HG02852 (cell line): ENCODE measurements at regions not wholly inside any gene's neighbourhood (a gene's known extent, or its start where the extent isn't known, plus 50 kb on each side); places are given as distances from the start of the nearest gene placed in this dataset.

Experiments
- ATAC-seq: cut with Tn5 transposase; IDR thresholded peaks from one replicate; pipeline ENCODE4 v1.9.1; 2021; ENCODE audit warnings: mild to moderate bottlenecking, moderate library complexity; ENCODE audit not compliant: unreplicated experiment

DNA sequence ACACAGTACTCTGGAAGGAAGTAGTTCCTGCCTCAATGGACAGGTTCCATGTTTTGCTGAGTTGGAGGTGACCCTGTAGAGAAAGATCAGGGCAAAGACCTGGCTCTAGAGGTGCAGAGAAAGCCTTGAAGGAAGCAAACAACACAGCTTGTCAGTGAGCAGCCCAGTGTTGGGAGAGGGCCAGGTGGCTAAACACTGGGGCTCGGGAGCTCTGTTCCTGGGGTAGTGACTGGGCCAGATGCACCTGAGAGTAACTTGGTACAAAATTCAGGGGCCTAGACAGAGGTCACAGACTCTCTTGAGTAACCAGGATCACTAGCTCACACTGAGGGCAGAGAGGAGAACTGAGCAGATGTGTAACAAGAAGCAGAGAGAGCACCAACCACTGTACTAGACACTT lies 138.4 kb upstream of the NALF2 start:
- ATAC-seq: no peak

DNA sequence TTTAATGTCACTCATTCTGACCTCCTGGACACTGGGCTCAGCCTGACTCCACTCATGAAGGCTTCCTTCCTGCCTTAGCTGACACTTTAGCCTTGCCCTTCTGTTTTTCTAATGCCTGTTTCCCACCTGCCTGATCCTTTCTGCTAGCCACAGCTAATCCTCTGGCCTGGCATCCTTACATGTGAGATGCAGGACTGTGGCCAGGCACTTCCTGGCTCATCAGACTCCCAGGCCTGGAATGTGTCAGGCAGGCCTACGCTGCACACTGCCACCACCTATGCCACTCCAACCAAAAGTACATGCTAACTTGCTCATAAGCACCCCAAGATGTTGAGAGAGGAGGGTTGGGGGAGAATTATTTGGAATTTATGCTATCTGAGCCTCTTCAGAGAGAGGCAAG lies 138.8 kb upstream of the NALF2 start:
- no peak for ATAC-seq

DNA sequence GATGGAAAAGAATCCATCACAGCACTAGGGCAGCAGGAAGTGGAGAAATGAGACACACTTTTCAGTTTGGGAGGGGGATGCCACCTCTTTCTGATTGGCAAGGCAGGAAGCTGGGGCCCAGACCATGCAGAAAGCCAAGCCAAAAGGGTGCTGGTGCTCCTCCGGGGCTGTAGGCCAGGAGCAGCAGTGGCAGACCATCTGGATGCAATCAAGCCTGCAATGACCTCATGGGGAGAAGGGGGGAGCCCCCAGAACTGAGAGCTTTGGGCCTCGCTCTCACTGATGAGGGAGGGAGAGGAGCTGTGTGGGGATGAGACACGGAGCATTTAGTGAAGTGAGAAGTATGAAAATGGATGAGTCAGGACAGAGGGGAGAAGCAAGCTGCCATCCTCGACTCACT lies 141.3 kb upstream of the NALF2 start:
- peak; percentile 71 for ATAC-seq

DNA sequence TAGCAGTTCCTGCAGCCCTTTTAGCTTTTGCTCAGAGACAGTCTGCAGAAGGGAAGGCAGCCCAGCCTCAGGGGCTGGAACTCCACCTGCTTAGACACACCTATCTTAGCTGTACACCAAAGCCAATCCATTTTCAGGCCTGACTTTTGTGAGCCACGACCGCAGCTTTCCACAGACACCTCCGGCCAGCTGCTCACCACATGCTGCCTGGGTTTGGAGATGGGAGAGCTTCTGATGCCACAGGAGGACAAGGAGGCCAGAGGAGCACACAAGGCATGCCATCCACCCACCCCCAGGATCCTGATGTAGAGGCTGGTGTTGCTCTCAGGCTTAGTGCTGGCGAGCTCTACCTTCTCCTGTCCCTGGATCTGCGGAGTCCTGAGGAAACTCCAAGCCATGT lies 141.8 kb upstream of the NALF2 start:
- no peak for ATAC-seq

DNA sequence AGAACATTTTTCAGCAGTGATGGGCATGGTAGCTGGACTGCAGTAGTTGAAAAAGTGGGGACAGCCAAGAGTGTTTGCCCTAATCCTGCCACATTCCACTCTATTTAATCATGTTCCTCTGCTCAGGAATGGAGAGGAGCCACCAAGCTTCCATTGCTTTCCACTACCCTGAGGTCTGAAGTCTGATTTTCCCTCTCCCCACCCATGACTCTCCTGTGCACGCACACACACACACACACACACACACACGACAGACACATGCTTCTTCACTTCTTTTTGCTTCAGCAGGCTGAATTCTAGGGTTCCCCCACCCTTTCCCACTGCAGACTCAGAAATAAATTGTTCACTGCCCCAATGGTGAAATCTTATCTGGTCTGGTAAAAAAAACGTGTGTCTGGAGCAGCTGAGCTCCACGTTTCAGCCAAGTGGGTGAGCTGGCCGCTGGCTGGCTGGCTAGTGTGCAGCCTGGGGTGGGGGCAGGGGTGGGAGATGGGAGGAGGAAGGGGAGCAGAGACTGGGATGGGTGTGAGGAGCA lies 142.7 kb upstream of the NALF2 start:
- ATAC-seq: no peak

DNA sequence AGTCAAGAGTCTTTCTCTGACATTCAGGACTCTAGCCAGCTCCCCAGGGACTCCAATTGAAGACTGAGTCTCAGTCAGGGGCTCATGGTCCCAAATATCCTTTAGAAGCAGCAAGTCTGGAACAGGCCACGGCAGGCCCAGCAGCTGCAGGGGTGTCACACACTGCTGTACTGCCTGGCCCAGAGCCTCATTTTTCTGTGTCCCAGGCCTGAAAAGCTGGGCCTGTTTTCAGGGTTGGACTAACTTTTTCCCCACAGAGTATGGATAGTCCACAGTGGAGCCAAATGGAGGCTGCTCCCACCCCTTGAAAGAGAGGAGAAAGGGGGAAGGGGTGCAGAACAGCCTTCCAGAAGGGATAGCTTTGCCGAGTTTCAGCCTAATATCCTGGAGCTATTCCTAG lies 146.8 kb upstream of the NALF2 start:
- ATAC-seq: no peak

DNA sequence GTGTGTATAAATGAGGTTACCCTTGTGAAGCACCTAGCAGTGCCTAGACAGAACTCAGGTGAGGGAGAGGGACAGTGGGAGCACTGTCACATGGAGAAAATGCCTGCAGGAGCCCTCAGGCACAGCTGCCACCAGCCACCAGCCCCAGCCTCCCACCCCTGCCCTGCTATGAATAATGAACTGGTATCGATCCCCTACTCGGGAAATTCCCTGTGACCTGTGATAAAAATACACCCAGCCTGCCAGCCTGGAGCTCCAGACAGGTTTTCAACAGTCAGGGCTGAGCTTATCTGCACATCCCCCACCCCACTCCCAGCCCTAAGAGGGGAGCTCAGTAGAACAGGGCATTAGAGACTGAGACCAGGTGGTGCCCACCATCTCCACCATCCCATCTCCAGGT lies 159.6 kb upstream of the PJA1 start:
- ATAC-seq: no peak

DNA sequence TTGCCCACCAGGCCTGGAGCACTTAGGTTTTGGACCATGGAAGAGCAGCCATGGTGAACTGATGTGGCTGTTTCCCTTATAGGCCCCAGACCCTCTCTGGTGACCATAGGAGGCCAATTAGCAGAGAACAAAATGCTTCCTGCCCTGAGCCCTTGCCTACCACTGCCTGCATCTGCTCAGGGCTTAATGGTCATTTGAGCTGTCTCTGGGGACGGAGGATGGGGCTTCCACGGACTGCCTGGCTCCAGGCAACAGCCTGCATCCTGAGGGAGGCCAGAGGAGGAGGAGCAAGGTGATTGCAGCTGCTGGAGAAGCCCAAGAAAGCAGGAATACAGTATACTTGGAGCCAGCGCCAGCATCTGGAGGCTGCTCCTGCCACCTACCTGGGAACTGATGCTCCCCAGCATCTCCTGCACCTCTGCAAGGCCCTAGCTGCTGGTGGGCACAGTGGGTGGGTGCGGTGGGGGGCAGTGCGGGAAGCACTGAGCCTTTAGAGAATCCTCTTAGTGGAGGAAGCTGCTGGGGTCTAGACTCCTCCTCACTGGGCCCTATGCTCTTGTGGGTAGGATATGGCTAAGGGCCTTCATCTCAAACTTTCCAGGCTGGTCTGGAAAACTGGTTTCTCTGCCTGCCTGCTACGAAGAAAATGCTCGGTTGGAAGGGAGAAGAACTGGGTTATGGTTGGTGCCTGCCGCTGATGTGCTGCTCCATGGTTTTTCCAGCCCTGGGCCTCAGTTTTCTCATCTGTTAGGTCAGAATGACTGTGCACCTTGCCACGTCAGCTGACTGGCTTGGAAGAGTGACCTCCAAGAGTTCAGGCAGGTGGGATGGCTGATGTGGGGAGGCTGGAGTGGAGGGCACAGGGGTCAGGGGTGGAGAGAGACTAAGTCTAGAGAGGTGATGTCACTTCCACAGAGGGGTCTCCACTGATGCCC lies 158.8 kb upstream of the PJA1 start:
- no peak for ATAC-seq

DNA sequence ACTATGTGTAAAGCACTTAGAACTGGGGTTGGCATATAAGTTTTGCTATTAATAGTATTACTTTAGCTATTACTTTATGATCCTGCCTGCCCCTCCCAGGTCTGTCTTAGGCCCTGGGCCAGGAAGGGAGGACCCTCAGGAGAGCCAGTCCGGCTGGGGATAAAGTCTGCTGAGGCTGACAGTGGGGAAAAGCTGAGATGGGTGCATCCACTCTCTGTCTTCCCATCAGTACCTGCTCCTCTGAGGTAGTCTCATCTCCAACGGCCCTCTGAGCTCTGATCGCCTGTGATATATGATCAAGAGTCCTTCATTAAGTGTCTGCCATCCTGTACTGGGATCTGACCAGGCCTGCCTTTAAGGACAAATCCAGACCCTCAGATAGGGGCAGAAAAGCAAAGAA lies 156.5 kb upstream of the PJA1 start:
- no peak for ATAC-seq

DNA sequence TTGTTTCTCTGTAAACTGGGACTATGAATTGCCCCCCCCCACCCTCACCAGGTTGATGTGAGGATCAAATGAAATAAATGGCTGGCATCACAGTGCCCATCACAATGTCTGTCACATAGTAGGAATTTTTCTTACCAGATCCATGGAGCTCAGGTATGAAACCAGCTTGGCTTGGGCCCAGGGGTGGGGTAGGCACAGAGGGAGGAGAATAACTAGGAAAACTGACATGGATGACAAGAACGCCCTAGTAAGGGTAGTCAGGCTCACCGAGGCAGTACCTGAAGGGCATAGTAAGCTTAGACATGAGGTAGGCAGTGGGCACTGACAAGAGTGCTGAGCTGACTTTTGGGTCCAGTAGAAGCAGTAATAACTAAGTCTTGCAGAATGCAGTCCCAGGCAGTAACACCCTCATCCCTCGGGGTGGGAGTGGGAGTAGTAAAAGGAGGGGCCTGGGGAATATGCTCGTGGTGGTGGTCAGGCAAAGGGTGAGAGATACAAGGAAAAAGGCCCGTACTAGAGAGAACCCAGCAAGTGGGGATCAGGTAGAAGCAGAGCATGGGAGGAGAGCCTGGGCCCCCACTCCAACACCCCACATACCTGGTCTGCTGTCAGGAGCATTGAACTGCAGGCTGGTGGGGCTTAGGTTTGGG lies 155.9 kb upstream of the PJA1 start:
- no peak for ATAC-seq

DNA sequence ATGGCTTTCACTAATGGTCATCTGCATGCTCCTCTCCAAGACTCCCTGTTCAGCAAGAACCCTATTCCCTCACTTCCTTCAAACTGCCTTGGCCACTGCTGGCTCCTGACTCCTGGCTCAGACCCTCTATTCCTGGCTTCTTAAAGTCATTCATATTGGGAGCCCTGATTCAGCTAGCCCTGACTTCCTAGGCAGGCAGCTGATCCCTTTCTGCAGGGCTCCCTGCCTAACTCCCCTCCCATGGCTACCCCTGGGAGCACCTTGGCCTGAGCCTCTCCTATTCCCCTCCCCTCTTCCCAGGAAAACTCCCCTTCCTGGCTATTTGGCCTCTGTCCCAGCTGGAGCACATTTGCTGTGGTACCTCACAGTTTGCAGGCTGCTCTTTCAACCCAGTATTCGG lies 154.9 kb upstream of the PJA1 start:
- ATAC-seq: no peak

DNA sequence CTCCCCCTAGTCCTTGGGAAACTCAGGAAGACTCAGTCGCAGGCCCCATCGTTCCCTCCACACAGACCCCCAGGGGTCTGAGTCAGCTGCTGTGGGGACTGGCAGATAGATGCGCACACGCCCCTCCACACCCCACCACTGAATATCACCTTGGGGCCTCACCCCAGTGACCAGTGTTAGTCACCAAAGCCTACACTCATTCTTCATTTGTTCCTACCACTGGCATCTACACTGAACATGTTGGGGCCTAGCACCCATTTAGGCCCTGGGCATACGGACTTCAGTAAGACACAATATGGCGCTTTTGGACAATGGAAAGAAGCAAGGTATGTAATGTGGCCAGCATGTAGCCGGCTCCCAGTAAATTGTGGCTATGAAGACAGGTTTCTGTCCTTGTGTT lies 154.1 kb upstream of the PJA1 start:
- no peak for ATAC-seq

DNA sequence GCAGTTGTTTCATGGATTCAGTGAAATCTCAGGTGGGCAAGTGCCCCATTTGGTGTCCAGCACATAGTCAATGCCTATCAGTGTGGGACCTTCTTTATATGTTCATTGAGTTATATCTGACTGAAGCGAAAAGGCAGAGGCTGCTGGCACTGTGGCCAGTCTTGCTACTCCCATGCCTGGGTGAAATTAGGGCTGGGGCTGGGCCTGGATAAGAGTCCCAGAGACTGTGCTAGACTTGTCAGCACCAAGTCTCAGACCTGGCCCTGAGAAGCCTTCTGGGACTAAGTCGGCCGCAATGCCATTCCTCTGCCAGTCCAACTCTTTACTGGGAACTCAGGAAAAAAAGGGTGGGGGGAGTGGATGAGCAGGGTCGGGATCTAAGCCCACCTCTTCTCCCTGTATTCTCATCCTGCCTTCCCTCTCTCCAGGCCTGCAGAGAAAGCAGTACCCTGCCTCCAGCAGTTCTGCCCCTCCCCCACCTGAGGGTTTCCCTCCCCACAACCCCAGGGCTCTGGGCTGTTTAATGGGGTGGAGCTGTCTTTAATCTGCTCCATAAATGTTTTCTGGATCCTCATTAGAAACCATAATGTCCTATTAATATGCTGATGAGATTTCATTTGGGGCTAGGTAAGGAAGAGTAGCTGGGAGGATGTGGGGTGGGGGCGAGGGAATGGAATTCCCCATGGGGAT lies 153.5 kb upstream of the PJA1 start:
- no peak for ATAC-seq

DNA sequence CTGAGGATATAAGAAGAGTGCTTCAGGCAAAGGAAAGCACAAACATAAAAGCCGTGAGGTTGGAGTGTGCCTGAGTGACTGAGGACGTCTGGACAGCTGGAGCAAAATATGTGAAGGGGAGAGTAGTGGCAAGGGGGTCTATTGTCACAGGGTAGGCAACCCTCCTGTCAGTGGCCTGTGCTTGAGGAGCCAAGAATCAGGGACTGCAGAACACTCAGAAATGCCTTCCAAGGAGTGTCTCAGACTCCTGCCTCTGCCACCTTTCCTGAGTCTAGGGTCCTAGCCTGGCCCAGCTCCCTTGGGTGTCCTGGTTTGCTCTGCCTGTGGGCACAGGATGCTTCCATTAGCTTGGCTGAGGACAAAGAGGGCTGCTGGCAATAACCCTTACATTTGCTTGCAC lies 152.5 kb upstream of the PJA1 start:
- no peak for ATAC-seq

DNA sequence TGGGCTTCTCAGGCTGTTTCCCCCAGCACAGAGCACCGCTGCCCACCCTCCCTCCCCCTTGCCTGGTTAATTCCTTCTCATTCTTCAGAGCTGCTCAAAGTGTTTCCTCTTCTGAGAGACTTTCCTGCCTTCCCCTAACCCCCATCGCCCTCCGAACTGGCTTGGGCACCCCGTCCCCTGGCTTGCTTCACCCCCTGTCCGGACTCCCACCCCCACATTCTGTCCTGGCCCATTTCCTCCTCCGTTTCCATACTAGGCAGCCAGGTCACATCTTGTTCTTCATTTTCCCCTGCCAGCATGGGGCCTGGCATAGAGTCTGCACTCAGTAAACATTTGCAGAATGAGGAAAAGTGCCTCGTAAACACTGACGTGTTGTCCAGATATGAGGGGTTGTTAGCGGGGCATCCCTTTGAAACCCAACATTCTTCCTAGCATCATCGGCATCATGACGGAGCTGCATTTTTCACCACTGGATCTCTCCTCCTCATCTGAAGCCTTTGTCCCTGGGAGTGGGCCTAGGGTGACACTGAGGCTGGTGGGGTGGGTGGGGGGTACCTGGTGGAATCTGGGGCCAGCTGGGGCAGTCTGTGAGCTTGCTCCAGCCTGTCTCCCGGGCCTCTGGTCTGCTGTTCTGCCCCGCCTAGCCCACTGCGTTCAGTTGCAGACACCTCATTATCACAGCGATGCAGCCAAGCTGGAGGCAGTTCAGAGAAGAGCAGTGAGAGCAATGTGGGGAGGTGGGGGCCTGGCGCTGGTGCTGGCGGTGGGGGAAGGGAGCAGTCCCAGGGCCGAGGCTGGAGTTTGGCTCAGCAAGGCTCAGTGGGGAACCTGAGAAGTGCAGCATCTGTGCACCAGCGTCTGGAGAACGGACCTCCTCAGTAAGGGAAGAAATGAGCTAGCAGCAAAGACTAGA lies 149.4 kb upstream of the PJA1 start:
- no peak for ATAC-seq

DNA sequence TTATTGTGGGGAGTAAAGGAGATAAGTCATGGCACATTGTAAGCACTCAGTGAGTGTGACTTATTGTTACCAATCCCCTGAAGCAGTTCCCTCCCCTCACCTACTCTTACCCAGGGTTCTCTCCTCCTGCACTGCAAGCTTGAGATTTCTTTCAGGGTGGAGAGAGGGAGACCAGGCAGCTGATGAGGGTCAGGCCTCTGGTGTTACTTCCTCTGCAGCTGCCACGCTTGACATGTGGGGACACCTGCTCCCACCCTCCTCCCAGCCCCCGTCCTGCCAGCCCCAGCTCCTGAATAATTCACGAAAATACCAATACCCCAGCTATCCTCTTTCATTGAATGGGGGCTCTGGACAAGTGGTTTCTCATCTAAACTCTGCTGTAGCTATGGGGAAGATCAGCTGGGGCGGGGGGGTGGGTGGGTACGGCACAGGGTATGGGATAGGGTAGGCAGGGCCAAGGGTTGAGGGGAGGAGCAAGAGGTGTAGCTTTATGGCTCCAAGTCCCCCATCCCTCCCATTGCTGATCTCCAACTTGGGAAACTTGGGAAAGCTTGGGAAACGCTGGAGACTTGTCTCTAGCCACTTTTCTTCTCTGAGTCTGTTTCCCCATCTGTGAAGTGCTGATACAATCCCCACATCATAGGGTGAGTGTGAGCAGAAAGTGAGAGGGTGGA lies 148.5 kb upstream of the PJA1 start:
- no peak for ATAC-seq

DNA sequence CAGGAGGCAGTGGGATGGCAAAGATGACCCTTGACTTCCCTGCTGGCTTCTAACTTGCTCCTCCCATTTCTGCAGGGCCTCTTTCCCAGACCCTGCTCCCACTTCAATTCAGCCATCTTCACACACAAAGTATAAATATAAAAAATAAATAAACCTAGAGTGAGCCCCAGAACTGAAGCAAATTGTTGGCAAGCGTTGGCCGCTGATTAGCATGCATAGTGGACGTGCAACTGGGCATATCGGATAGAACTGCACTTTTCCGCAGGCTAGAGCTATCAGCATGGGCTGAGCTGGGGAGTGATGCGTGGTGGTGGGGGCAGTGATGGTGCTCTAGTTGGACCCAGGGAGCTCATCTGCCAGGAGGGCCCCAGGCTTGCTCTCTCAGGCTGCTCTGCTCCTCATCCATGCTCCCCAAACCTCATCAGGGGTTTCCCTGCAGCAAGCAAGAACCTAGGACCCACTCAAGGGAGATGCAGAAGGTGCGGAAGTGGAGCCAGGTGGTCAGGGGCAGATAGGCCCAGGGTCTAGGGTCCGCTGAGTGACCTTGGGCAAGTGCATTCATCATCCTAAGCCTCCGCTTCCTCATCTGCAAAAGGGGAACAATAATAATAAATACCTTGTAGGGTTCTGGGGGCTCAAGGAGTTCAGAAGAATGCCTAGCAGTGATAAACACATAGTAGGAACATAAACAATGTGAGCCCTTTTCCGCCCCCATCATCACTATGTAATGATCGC lies 146.8 kb upstream of the PJA1 start:
- no peak for ATAC-seq

DNA sequence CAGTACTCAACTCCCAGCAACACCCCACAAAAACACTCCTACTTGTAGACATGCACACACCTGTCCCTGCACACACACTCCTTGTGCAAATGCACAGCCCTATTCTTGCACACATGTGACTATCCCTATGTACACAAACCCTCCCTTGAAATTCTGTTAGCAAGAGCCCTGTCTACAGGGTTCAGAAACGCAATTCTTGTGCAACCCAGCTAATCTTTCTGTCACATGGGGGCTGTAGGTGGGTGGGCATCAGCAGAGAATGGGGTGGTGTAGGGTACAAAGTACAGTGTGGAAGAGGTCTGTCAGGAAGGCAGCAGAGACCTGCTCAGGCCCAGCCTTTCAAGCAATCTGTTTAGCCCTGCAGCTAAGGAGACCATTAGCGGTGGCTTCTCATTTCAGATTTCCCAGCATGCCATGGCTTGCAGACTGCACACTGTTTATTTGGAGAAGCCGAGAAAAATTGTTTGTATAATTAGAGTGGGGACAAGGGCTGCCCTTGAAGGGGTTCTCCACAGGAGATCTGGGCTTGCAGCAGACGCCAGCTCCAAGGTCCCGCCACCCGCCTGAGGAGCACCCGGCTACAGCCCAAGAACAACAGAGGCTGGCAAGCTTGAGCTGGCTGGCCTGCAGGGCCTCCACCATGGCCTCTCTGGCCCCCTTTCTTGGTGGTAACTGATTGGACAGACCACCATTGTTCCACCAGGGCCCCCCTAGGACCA lies 144.0 kb upstream of the PJA1 start:
- ATAC-seq: no peak

DNA sequence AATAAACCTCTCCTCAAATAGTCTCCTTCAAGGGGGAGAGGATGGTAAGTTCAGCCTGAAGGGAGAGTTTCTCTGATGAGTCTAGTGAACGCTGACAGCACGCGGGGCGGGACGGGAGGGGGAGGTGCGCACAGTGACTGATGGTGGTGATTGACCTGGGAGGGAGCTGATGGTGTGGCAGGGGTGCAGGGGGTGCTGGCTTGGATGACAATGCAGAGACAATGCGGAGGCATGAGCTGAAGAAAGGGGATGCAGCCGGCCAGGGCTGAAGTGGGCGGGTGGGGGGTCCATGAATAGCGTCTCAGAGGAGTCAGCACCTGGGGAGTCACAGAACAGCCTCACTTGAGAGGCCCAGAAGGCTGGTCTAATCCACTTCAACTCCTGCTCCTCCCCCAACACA lies 142.5 kb upstream of the PJA1 start:
- no peak for ATAC-seq
